ENCODE measurements at regions not wholly inside any gene's neighbourhood (a gene's known extent, or its start where the extent isn't known, plus 50 kb on each side); places are given as distances from the start of the nearest gene placed in this dataset.
"Not testable (repeated sequence)": the region's sequence is repeated elsewhere in the genome, so short reads cannot be mapped to it uniquely, and the experiment has no call there.

DNA sequence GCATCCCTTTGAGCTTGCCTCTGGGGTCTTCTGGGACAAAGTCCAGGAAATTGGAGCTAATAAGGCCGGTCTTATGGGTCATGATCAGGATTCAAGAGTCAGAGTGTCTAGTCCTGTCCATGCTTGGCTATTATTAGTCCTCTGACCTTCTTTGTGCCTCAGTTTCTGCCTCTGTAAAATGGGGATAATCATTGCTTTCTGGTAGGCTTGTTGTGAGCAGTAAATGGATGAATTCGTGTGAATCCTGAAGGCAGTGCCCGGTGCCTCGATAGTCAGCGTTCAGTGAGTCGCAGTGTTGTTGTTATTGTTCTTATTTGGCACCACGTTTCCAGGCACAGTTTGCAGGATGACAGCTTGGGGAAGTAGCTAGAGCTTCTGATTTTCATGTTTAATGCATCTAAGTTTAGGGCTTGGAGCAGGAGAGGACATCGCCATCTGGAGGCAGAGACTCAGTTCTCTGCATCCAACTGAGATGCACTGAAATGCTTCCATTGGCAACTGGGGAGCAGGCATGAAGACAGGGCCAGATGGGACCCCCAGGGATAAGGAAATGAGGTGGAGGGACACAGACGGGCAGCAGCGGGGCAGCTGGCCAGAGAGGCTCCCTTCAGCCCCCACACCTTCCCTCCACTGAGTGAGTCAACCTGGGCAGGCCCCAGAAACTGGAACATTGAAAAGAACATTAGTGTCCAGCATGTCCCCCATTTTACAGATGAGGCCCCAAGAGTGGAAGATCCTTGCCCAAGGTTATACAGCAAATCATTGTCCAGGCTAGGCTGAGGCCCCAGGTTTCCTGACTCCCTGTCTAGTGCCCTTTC is 160.3 kb downstream of the PTPRU start:
- no peak for DNase-seq

GRCh38 chr1:29395736-29396437 is 159.6 kb downstream of the PTPRU start:
- no peak for DNase-seq

DNA sequence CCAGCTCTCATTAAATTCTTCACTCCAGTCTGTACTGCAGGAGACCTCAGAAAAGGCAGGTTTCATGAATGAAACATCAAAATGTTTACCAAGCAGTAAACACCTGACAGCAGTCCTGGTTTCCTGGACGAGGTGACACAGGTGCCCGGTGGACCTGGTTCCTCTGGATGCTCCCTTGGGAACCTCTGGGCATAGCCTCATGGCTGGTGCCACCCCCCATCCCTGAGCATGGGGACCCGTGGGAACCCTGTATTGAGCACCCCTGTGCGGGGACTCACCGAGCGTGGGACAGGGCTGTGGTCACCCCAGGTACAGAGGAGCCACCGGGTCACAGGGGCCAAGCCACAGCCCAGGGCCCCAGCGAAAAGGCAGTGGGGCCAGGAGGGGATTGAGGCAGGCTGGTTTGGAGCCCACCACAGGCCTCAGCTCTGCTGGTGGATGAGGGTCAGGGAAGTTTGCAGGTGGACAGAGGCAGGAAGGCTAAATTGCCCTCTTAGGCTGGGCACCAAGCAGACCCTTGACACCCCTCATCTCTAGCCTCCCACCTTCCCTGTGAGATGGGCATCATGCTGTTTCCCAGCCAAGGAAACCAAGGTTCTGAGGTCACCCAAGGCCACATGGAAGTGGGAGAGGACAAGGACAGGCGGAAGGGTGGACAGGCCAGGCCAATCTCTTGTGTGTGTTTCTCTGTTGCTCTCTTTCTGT is 158.4 kb downstream of the PTPRU start:
- DNase-seq, result no peak

DNA sequence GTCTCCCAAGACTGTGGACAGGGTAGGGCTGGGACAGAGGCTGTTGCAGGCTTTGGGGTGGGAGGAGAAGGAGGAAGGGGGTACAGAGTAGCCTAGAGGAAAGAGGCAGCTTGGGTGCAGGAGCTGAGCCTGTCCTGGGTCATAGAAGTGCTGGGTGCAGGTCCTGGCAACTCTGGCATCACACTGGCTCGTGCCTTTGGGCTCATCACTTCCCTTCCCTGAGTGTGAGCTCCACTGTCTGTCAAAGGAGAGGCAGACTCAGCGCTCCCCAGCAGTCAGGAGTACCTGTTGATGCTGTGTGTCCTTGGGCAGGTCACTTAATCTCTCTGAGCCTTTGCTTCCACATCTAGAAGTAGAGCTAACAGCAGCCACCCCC is 157.1 kb downstream of the PTPRU start:
- no peak for DNase-seq

DNA sequence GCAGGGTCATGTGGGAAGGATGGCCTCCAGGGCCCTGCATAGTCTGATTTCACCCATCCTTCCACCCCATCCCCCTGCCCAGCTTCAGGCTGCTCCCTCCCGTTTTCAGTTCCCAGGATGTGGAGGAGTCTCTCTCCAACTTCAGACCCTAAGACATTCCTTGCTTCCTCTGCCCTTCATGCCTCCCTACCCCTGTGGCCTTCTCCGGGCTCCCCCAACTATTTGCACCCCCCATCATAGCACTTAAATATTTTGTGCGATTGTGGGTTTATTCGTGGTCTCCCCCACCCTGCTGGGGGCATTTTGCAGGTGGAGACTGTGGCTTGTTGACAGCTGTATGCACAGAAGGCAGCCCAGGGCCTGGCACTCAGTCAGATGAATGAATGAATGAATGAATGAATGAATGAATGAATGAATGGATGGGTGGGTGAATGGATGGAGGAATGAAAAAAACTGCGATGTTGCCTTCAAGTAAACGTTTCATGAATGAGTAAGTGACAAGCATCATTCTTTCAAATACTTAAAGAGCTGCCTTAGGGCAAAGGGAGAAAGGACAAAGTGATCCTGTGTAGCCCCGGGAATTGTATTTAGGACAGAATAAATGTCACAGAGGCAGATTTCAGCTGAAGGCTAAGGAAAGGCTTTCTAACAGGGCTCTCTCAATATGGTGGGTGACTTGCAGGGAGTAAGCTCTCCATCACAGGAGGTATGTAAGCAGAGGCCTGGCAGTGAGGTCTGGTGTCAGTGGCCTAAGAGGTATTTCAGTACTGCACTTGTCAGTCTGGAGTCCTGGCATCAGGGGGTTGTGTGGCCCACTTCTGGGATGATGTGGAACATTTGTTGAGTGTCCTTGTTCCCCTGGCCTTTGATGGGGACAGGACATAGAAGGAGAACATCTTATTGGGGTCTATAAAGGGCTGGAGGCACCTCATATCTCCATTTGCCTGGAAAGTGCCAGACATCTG is 156.4 kb downstream of the PTPRU start:
- DNase-seq, result no peak

DNA sequence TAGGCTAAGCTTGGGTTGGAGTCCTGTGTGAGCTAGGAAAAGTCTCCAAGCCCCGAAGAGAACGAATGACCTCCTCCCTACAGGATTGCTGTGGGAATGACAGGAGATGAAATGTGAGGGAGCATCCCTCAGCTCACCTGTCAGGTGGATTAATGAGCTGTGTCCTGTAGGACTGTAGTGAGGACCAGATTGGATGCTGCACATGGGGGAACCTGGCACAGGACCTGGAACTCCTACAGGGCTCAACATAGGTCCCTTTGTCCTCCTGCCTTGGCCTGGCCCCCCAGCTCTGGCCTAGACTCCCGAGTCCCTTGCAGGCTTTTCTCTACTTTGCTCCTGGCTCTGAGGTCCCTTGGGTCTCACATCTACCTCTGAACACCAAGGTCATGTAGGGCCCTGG is 155.7 kb downstream of the PTPRU start:
- no peak for DNase-seq

- DNase-seq, result no peak
Observed at GRCh38 chr1:29391362-29391880, 155.1 kb downstream of the PTPRU start.

GRCh38 chr1:29390491-29391361 is 154.4 kb downstream of the PTPRU start:
- DNase-seq, result no peak

GRCh38 chr1:29390075-29390474 is 153.8 kb downstream of the PTPRU start:
- DNase-seq, result no peak

DNA sequence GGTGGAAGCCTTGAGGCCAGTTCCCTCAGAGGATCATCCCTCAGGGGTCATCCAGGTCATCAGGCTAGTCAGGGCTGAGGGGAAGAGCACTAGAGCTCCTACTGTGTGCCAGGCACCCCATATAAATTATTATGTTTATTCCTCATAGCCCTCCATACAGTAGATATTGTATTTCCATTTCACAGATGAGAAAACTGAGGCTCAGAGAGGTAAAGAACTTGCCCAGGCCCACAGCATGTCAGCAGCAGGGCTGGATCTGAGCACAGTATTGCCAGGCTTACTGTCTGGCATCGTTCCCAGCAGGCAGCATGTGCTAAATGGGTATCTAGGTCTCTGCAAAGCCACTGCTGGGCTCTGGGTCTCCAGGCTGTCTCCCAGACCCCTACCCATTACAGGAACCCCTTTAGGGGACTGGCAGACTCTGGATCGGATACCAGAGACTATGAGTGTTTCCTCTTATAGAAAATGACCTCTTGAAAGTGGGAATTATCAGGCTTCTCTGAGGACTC is 153.3 kb downstream of the PTPRU start:
- DNase-seq, result no peak

DNA sequence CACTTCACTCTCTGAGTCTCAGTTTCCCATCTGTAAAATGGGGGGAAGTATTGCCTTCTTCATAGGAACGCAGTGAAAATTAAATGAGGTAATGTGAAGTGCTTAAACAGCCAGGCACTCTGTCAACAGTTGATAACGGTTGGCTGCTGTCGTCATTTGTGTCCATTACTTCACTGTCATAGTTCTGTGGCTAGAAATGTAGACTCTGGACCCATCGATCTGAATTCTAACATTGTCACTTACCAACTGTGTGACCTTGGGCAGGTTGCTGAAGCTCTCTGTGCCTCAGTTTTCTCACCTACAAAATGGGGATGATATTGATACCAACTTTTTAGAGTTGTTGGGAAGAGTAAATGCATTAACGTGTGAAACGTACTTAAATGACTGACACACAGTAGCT is 152.6 kb downstream of the PTPRU start:
- DNase-seq, result no peak

GRCh38 chr1:29388170-29388569 is 151.8 kb downstream of the PTPRU start:
- no peak for DNase-seq

- no peak for DNase-seq
Observed at GRCh38 chr1:29387210-29387609, 150.9 kb downstream of the PTPRU start.

DNA sequence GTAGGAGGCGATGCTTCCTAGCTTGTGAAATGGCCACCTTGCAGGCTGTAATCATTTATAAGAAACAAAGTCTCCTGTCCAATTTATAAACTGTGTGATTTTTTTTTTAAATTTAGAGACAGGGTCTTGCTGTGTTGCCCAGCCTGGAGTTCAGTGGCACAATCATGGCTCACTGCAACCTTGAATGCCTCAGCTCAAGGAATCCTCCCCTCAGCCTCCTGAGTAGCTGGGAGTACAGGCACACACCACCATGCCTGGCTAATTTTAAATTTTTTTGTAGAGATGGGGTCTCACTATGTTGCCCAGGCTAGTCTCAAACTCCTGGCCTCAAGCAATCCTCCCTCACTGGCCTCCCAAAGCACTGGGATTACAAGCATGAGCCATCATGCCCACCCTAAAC is 150.1 kb downstream of the PTPRU start:
- not testable (repeated sequence) for DNase-seq

DNA sequence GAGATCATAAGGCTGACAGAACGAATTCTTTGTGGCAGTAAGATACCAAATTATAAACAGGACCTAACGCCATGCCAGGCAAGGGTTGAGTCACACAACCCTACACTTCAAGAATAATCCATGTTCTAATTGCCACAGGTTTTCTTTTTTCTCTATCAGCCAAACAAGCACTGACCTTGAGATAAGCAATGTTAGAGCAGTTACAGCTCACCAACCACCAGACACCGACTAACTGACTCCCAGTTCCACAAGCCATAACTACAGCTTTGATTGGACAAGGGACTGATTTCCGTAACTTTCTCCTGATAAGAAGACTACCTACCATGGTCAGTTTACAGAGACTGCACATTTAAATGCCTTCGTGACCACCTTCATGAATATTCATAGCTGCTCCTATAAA is 149.6 kb downstream of the PTPRU start:
- no peak for DNase-seq

- no peak for DNase-seq
Observed at GRCh38 chr1:29384496-29385015, 148.2 kb downstream of the PTPRU start.

DNA sequence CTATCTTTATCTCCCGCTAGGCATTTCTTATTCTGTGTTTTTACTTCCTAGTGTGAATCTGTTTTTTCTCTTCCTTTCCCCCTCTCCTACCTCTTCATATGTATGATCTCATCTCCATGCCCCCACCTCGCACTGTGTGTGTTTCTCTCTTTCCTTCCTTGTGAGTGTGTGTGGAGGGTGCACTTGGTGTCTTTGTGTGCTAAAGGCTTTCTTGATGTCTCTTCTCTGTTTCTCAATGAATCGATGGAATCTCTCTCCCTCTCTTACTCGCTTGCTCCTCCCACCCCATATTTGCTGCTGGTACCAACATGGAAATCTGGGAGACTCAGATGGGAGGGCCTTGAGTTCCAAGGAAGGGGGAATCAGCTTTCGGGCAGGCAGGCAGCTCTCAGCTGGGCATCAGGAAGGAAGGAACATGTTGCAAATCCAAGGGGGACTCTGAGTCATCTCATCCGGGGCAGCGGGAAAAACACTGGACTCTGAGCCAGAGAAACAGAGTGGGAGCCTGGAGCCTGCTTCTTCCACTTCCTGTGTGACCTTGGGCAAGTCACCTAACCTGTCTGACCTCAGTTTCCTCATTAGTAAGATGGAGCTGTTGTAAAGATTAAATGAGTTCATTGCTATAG is 147.5 kb downstream of the PTPRU start:
- DNase-seq, result no peak

- DNase-seq, result no peak
Observed at GRCh38 chr1:29382851-29383745, 146.8 kb downstream of the PTPRU start.

GRCh38 chr1:29381426-29381825 is 145.1 kb downstream of the PTPRU start:
- DNase-seq, result no peak
